Panc1 (cell line): ENCODE measurements at regions not wholly inside any gene's neighbourhood (a gene's known extent, or its start where the extent isn't known, plus 50 kb on each side); places are given as distances from the start of the nearest gene placed in this dataset.

Experiments used
- ATAC-seq: fragments of 200-7000 bp; cut with Tn5 transposase; 2 replicates; pipeline ENCODE4 v1.9.1; 2020; ENCODE audit warnings: mild to moderate bottlenecking, moderate library complexity
- BruUV-seq: library from RNA; stranded (reverse); fragments of 400-500 nt; replicated peaks from 2 replicates; lab custom pipeline; 2021; lab: Mats Ljungman, UMichigan
- CTCF ChIA-PET: fragments of 300-600 bp; sonication (Branson Sonifier 250); formaldehyde crosslinking; loops from one replicate; lab custom pipeline; 2022; ENCODE audit warnings: antibody characterized with exemption; lab: Charles Lee
- POLR2A ChIA-PET: fragments of 300-600 bp; sonication (Branson Sonifier 250); formaldehyde crosslinking; loops from one replicate; lab custom pipeline; 2022; ENCODE audit warnings: antibody characterized with exemption; lab: Charles Lee
- DNase-seq: peaks from one replicate; pipeline ENCODE4 v3.0.0-alpha.2; 2010; ENCODE audit warnings: low read depth, low spot score
- H3K27ac ChIP-seq: 2 replicates; pipeline ENCODE4 v1.5.1; 2011; ENCODE audit warnings: mild to moderate bottlenecking, low read length, inconsistent platforms
- H3K27me3 ChIP-seq: fragments of 200-500 bp; sonication (Bioruptor generic); 2 replicates; pipeline ENCODE4 v1.6.0; 2014; ENCODE audit warnings: low read length, inconsistent platforms; ENCODE audit not compliant: control insufficient read depth, insufficient read depth
- H3K36me3 ChIP-seq: fragments of 200-500 bp; sonication (Bioruptor generic); 2 replicates; pipeline ENCODE4 v1.5.1; 2014; ENCODE audit warnings: inconsistent platforms, mild to moderate bottlenecking, low read length, moderate library complexity; ENCODE audit not compliant: control insufficient read depth, insufficient read depth
- H3K4me1 ChIP-seq: 2 replicates; pipeline ENCODE4 v1.5.1; 2011; ENCODE audit warnings: inconsistent platforms, mild to moderate bottlenecking, low read length, moderate library complexity; ENCODE audit not compliant: control insufficient read depth, insufficient read depth
- H3K4me3 ChIP-seq, 2 experiments: 2 replicates each; pipeline ENCODE4 v1.5.1; 2011 to 2012; ENCODE audit warnings: low read depth in 2 of 2, low read length in 2 of 2, mild to moderate bottlenecking in 2 of 2, inconsistent platforms in 1 of 2, moderate library complexity in 1 of 2
- H3K9me3 ChIP-seq: fragments of 200-500 bp; sonication (Bioruptor generic); 2 replicates; pipeline ENCODE4 v1.5.1; 2014; ENCODE audit warnings: low read depth, mild to moderate bottlenecking, inconsistent platforms, low read length, moderate library complexity; ENCODE audit not compliant: control insufficient read depth, insufficient read depth
- CTCF ChIP-seq: fragments of 450-650 bp; IDR thresholded peaks from 2 replicates; pipeline ENCODE4 v1.5.1; 2017; ENCODE audit warnings: mild to moderate bottlenecking
- POLR2AphosphoS5 ChIP-seq: IDR thresholded peaks from 2 replicates; pipeline ENCODE4 v1.6.1; 2012; ENCODE audit warnings: mild to moderate bottlenecking, low read depth, low read length, moderate library complexity
- REST ChIP-seq, 2 experiments: IDR thresholded peaks; 2 replicates each; pipeline ENCODE4 v1.6.1; 2011 to 2012; ENCODE audit warnings: low read depth in 2 of 2, control low read depth in 1 of 2, low read length in 1 of 2, mild to moderate bottlenecking in 1 of 2, moderate library complexity in 1 of 2; ENCODE audit not compliant: insufficient read depth in 1 of 2
- SIN3A ChIP-seq: IDR thresholded peaks from 2 replicates; pipeline ENCODE4 v1.6.1; 2012; ENCODE audit warnings: low read depth, mild to moderate bottlenecking, low read length, moderate library complexity, borderline replicate concordance; ENCODE audit not compliant: insufficient read depth
- TCF7L2 ChIP-seq: IDR thresholded peaks from 2 replicates; pipeline ENCODE4 v1.6.1; 2011; ENCODE audit warnings: mild to moderate bottlenecking, low read depth, low read length, inconsistent platforms
- in situ Hi-C: cut with HindIII; loops from 2 replicates; pipeline ENCODE4 v1.10.0; 2016; ENCODE audit warnings: low sequenced_read_pairs, low pct_unique_long_range_greater_than_20kb
- intact Hi-C: fragments of 100-400 bp; cut with micrococcal nuclease; formaldehyde crosslinking; loops from one replicate; pipeline ENCODE4 v1.10.0; 2022; ENCODE audit not compliant: unreplicated experiment

- CTCF ChIA-PET, result no interaction called here
- POLR2A ChIA-PET, result no interaction called here
- Histone ChIP-seq H3K36me3 (no peaks in the 10 kb centered on the region), H3K4me3 (no peak overlapping the region), H3K27me3 (no peaks in the 10 kb centered on the region), H3K4me1 (no peaks in the 10 kb centered on the region), H3K9me3 (no peaks in the 10 kb centered on the region), H3K27ac (no peak overlapping the region)
- in situ Hi-C loops (no loop called here), intact Hi-C loops (no loop called here)
- TF ChIP-seq CTCF, result no peak
- no peak for TF ChIP-seq TCF7L2
- no peak for TF ChIP-seq POLR2AphosphoS5
- no peak for TF ChIP-seq REST (IDR thresholded peaks at IDR 0.05; ENCODE audit: insufficient read depth in 1 of 2, low read depth in 2 of 2, low read length in 1 of 2)
- no peak for TF ChIP-seq SIN3A
- no TSS peak for BruUV-seq
- no peak for ATAC-seq
- DNase-seq, result no peak
Observed at GRCh38 chr13:62302341-62302740, 886.7 kb upstream of the PCDH20 start.

- ChIA-PET POLR2A (no interaction called here), CTCF (no interaction called here)
- DNase-seq, result no peak
- H3K36me3 ChIP-seq, result no peaks in the 10 kb centered on the region
- in situ Hi-C loops (no loop called here), intact Hi-C loops (no loop called here)
- no TSS peak for BruUV-seq
- H3K9me3 ChIP-seq, result no peaks in the 10 kb centered on the region
- no peak for ATAC-seq
- H3K27ac ChIP-seq, result no peak overlapping the region
- TF ChIP-seq POLR2AphosphoS5, result no peak
- no peak for TF ChIP-seq CTCF
- no peak for TF ChIP-seq TCF7L2
- TF ChIP-seq REST (IDR thresholded peaks at IDR 0.05; ENCODE audit: insufficient read depth in 1 of 2, low read depth in 2 of 2, low read length in 1 of 2), result no peak
- TF ChIP-seq SIN3A, result no peak
- no peaks in the 10 kb centered on the region for H3K4me1 ChIP-seq
- no peak overlapping the region for H3K4me3 ChIP-seq
- no peaks in the 10 kb centered on the region for H3K27me3 ChIP-seq
Observed at GRCh38 chr13:62299988-62300387, 884.3 kb upstream of the PCDH20 start.
